ENCODE measurements at regions not wholly inside any gene's neighbourhood (a gene's known extent, or its start where the extent isn't known, plus 50 kb on each side); places are given as distances from the start of the nearest gene placed in this dataset.

GRCh38 chr3:181619897-181620296, 91.8 kb upstream of the SOX2 start:
- DNase-seq (no peak), ATAC-seq (no peak)
- no peaks in the 10 kb centered on the region for H3K4me1 Mint-ChIP-seq (ENCODE audit: low read depth)
- CTCF ChIA-PET = no interaction called here
- H3K4me3 Mint-ChIP-seq = no peak overlapping the region
- H3K27me3 Mint-ChIP-seq (ENCODE audit: low read depth) = no peaks in the 10 kb centered on the region
- no peak overlapping the region for H3K27ac Mint-ChIP-seq
- POLR2A ChIA-PET = no interaction called here
- no peaks in the 10 kb centered on the region for H3K9me3 Mint-ChIP-seq (ENCODE audit: insufficient read depth)
- H3K36me3 Mint-ChIP-seq (ENCODE audit: low read depth) = no peaks in the 10 kb centered on the region

- Mint-ChIP-seq H3K27ac (no peak overlapping the region), H3K36me3 (ENCODE audit: low read depth) (no peaks in the 10 kb centered on the region), H3K4me1 (ENCODE audit: low read depth) (no peaks in the 10 kb centered on the region), H3K27me3 (ENCODE audit: low read depth) (no peaks in the 10 kb centered on the region), H3K9me3 (ENCODE audit: insufficient read depth) (no peaks in the 10 kb centered on the region), H3K4me3 (no peak overlapping the region)
- POLR2A ChIA-PET = no interaction called here
- no peak for ATAC-seq
- CTCF ChIA-PET = interaction anchor here (0.7 kb wide), 1 partner anchor 1577 kb away, joined by 3 read pairs; no protein-coding TSS in a partner anchor
- no peak for DNase-seq
Measured at GRCh38 chr3:181618260-181618659, 93.5 kb upstream of the SOX2 start.

- ChIA-PET POLR2A (no interaction called here), CTCF (no interaction called here)
- no peak for ATAC-seq
- DNase-seq = no peak
- Mint-ChIP-seq H3K4me3 (no peak overlapping the region), H3K27me3 (ENCODE audit: low read depth) (no peaks in the 10 kb centered on the region), H3K27ac (no peak overlapping the region), H3K4me1 (ENCODE audit: low read depth) (no peaks in the 10 kb centered on the region), H3K36me3 (ENCODE audit: low read depth) (no peaks in the 10 kb centered on the region), H3K9me3 (ENCODE audit: insufficient read depth) (no peaks in the 10 kb centered on the region)
Measured at GRCh38 chr3:181616088-181617070, 95.3 kb upstream of the SOX2 start.

GRCh38 chr3:181615666-181616065, 96.1 kb upstream of the SOX2 start:
- Mint-ChIP-seq H3K9me3 (ENCODE audit: insufficient read depth) (no peaks in the 10 kb centered on the region), H3K27me3 (ENCODE audit: low read depth) (no peaks in the 10 kb centered on the region), H3K36me3 (ENCODE audit: low read depth) (no peaks in the 10 kb centered on the region), H3K27ac (no peak overlapping the region), H3K4me1 (ENCODE audit: low read depth) (no peaks in the 10 kb centered on the region), H3K4me3 (no peak overlapping the region)
- ATAC-seq (no peak), DNase-seq (no peak)
- POLR2A ChIA-PET = no interaction called here
- CTCF ChIA-PET = no interaction called here

- POLR2A ChIA-PET = no interaction called here
- no peak overlapping the region for H3K4me3 Mint-ChIP-seq
- H3K36me3 Mint-ChIP-seq (ENCODE audit: low read depth) = no peaks in the 10 kb centered on the region
- no peaks in the 10 kb centered on the region for H3K4me1 Mint-ChIP-seq (ENCODE audit: low read depth)
- H3K9me3 Mint-ChIP-seq (ENCODE audit: insufficient read depth) = no peaks in the 10 kb centered on the region
- CTCF ChIA-PET = no interaction called here
- no peak overlapping the region for H3K27ac Mint-ChIP-seq
- ATAC-seq (no peak), DNase-seq (no peak)
- no peaks in the 10 kb centered on the region for H3K27me3 Mint-ChIP-seq (ENCODE audit: low read depth)
Measured at GRCh38 chr3:181614878-181615277, 96.8 kb upstream of the SOX2 start.

- Mint-ChIP-seq H3K9me3 (ENCODE audit: insufficient read depth) (no peaks in the 10 kb centered on the region), H3K27ac (no peak overlapping the region), H3K4me3 (no peak overlapping the region), H3K4me1 (ENCODE audit: low read depth) (no peaks in the 10 kb centered on the region), H3K27me3 (ENCODE audit: low read depth) (no peaks in the 10 kb centered on the region), H3K36me3 (ENCODE audit: low read depth) (no peaks in the 10 kb centered on the region)
- CTCF ChIA-PET = no interaction called here
- DNase-seq (no peak), ATAC-seq (no peak)
- POLR2A ChIA-PET = no interaction called here
Measured at GRCh38 chr3:181613813-181614212, 97.9 kb upstream of the SOX2 start.

- no peaks in the 10 kb centered on the region for H3K27me3 Mint-ChIP-seq (ENCODE audit: low read depth)
- CTCF ChIA-PET = no interaction called here
- H3K4me1 Mint-ChIP-seq (ENCODE audit: low read depth) = no peaks in the 10 kb centered on the region
- H3K9me3 Mint-ChIP-seq (ENCODE audit: insufficient read depth) = no peaks in the 10 kb centered on the region
- H3K27ac Mint-ChIP-seq = no peak overlapping the region
- H3K36me3 Mint-ChIP-seq (ENCODE audit: low read depth) = no peaks in the 10 kb centered on the region
- H3K4me3 Mint-ChIP-seq = no peak overlapping the region
- ATAC-seq = no peak
- POLR2A ChIA-PET = no interaction called here
- DNase-seq = no peak
Measured at GRCh38 chr3:181613191-181613590, 98.5 kb upstream of the SOX2 start.

- Mint-ChIP-seq H3K4me3 (no peak overlapping the region), H3K27me3 (ENCODE audit: low read depth) (no peaks in the 10 kb centered on the region), H3K36me3 (ENCODE audit: low read depth) (no peaks in the 10 kb centered on the region), H3K27ac (no peak overlapping the region), H3K9me3 (ENCODE audit: insufficient read depth) (no peaks in the 10 kb centered on the region), H3K4me1 (ENCODE audit: low read depth) (no peaks in the 10 kb centered on the region)
- POLR2A ChIA-PET = no interaction called here
- CTCF ChIA-PET = no interaction called here
- DNase-seq = no peak
- ATAC-seq = no peak
Measured at GRCh38 chr3:181610973-181611265, 100.8 kb upstream of the SOX2 start.

- ChIA-PET POLR2A (no interaction called here), CTCF (no interaction called here)
- DNase-seq = no peak
- no peaks in the 10 kb centered on the region for H3K4me1 Mint-ChIP-seq (ENCODE audit: low read depth)
- H3K36me3 Mint-ChIP-seq (ENCODE audit: low read depth) = no peaks in the 10 kb centered on the region
- no peak overlapping the region for H3K4me3 Mint-ChIP-seq
- no peaks in the 10 kb centered on the region for H3K9me3 Mint-ChIP-seq (ENCODE audit: insufficient read depth)
- H3K27me3 Mint-ChIP-seq (ENCODE audit: low read depth) = no peaks in the 10 kb centered on the region
- no peak for ATAC-seq
- H3K27ac Mint-ChIP-seq = no peak overlapping the region
Measured at GRCh38 chr3:181610083-181610972, 101.4 kb upstream of the SOX2 start.

GRCh38 chr3:181609030-181609767, 102.5 kb upstream of the SOX2 start:
- Mint-ChIP-seq H3K27ac (no peak overlapping the region), H3K4me1 (ENCODE audit: low read depth) (no peaks in the 10 kb centered on the region), H3K9me3 (ENCODE audit: insufficient read depth) (no peaks in the 10 kb centered on the region), H3K27me3 (ENCODE audit: low read depth) (no peaks in the 10 kb centered on the region), H3K4me3 (no peak overlapping the region), H3K36me3 (ENCODE audit: low read depth) (no peaks in the 10 kb centered on the region)
- DNase-seq (no peak), ATAC-seq (no peak)
- ChIA-PET POLR2A (no interaction called here), CTCF (no interaction called here)

- ChIA-PET POLR2A (no interaction called here), CTCF (no interaction called here)
- no peak for ATAC-seq
- H3K36me3 Mint-ChIP-seq (ENCODE audit: low read depth) = no peaks in the 10 kb centered on the region
- no peak for DNase-seq
- H3K4me3 Mint-ChIP-seq = no peak overlapping the region
- no peak overlapping the region for H3K27ac Mint-ChIP-seq
- H3K27me3 Mint-ChIP-seq (ENCODE audit: low read depth) = no peaks in the 10 kb centered on the region
- no peaks in the 10 kb centered on the region for H3K9me3 Mint-ChIP-seq (ENCODE audit: insufficient read depth)
- no peaks in the 10 kb centered on the region for H3K4me1 Mint-ChIP-seq (ENCODE audit: low read depth)
Measured at GRCh38 chr3:181604267-181604666, 107.5 kb upstream of the SOX2 start.

- no peak for ATAC-seq
- no peaks in the 10 kb centered on the region for H3K36me3 Mint-ChIP-seq (ENCODE audit: low read depth)
- CTCF ChIA-PET = interaction anchor here (0.6 kb wide), 1 partner anchor 641 kb away, joined by 3 read pairs; no protein-coding TSS in a partner anchor
Measured at GRCh38 chr3:181596126-181596525, 115.6 kb upstream of the SOX2 start.

More at GRCh38 chr3:181596126-181596525, 115.6 kb upstream of the SOX2 start:
- H3K9me3 Mint-ChIP-seq (ENCODE audit: insufficient read depth) = no peaks in the 10 kb centered on the region
- POLR2A ChIA-PET = no interaction called here
- no peaks in the 10 kb centered on the region for H3K27me3 Mint-ChIP-seq (ENCODE audit: low read depth)
- H3K27ac Mint-ChIP-seq = no peak overlapping the region
- no peak overlapping the region for H3K4me3 Mint-ChIP-seq
- DNase-seq = no peak
- H3K4me1 Mint-ChIP-seq (ENCODE audit: low read depth) = no peaks in the 10 kb centered on the region

Data from activated CD8-positive, alpha-beta T cell treated with anti-CD3 and anti-CD28 coated beads, Interleukin-2, amount 10 ng/mL, durations not matched to agents 7 days and 5 days (primary cell).